ENCODE measurements at regions not wholly inside any gene's neighbourhood (a gene's known extent, or its start where the extent isn't known, plus 50 kb on each side); places are given as distances from the start of the nearest gene placed in this dataset.

GRCh38 chr10:10869592-10869991, 148.1 kb upstream of the CELF2 start:
- no peak for TF ChIP-seq CTCF (conservative IDR thresholded peaks at IDR 0.05; ENCODE audit: low read length)
- no peak overlapping the region for H3K4me3 ChIP-seq (ENCODE audit: low read length)
- no peak for DNase-seq (ENCODE audit: low read depth)

GRCh38 chr10:10870523-10871241, 147.0 kb upstream of the CELF2 start:
- H3K4me3 ChIP-seq (ENCODE audit: low read length): no peak overlapping the region
- TF ChIP-seq CTCF (conservative IDR thresholded peaks at IDR 0.05; ENCODE audit: low read length): no peak
- DNase-seq (ENCODE audit: low read depth): peak; percentile 47

GRCh38 chr10:10871352-10871751, 146.3 kb upstream of the CELF2 start:
- TF ChIP-seq CTCF (conservative IDR thresholded peaks at IDR 0.05; ENCODE audit: low read length): no peak
- no peak for DNase-seq (ENCODE audit: low read depth)
- H3K4me3 ChIP-seq (ENCODE audit: low read length): no peak overlapping the region

- DNase-seq (ENCODE audit: low read depth): peak; percentile 97
- no peak for TF ChIP-seq CTCF (conservative IDR thresholded peaks at IDR 0.05; ENCODE audit: low read length)
- H3K4me3 ChIP-seq (ENCODE audit: low read length): no peak overlapping the region
Observed at GRCh38 chr10:10872035-10872673, 145.5 kb upstream of the CELF2 start.

- peak; percentile 63 for DNase-seq (ENCODE audit: low read depth)
- no peak overlapping the region for H3K4me3 ChIP-seq (ENCODE audit: low read length)
- no peak for TF ChIP-seq CTCF (conservative IDR thresholded peaks at IDR 0.05; ENCODE audit: low read length)
Observed at GRCh38 chr10:10872764-10873163, 144.9 kb upstream of the CELF2 start.

GRCh38 chr10:10873289-10873688, 144.4 kb upstream of the CELF2 start:
- DNase-seq (ENCODE audit: low read depth): no peak
- H3K4me3 ChIP-seq (ENCODE audit: low read length): no peak overlapping the region
- no peak for TF ChIP-seq CTCF (conservative IDR thresholded peaks at IDR 0.05; ENCODE audit: low read length)

GRCh38 chr10:10873915-10874314, 143.8 kb upstream of the CELF2 start:
- DNase-seq (ENCODE audit: low read depth): no peak
- no peak overlapping the region for H3K4me3 ChIP-seq (ENCODE audit: low read length)
- TF ChIP-seq CTCF (conservative IDR thresholded peaks at IDR 0.05; ENCODE audit: low read length): no peak

Data from AG10803 (cell line).